ENCODE measurements at regions not wholly inside any gene's neighbourhood (a gene's known extent, or its start where the extent isn't known, plus 50 kb on each side); places are given as distances from the start of the nearest gene placed in this dataset.

- no peak for TF ChIP-seq REST (IDR thresholded peaks at IDR 0.05; ENCODE audit: insufficient replicate concordance, low read depth)
- no peak for TF ChIP-seq CTCF (IDR thresholded peaks at IDR 0.05; ENCODE audit: insufficient read depth, low read length)
- TF ChIP-seq SPI1 (IDR thresholded peaks at IDR 0.05; ENCODE audit: borderline replicate concordance, low read depth): peak; percentile 74; the same call in 1 of the 2 replicates
Observed at GRCh38 chr17:21542991-21543390, 149.3 kb upstream of the KCNJ18 start.
